ENCODE measurements at regions not wholly inside any gene's neighbourhood (a gene's known extent, or its start where the extent isn't known, plus 50 kb on each side); places are given as distances from the start of the nearest gene placed in this dataset.
"Not testable (repeated sequence)": the region's sequence is repeated elsewhere in the genome, so short reads cannot be mapped to it uniquely, and the experiment has no call there.

DNA sequence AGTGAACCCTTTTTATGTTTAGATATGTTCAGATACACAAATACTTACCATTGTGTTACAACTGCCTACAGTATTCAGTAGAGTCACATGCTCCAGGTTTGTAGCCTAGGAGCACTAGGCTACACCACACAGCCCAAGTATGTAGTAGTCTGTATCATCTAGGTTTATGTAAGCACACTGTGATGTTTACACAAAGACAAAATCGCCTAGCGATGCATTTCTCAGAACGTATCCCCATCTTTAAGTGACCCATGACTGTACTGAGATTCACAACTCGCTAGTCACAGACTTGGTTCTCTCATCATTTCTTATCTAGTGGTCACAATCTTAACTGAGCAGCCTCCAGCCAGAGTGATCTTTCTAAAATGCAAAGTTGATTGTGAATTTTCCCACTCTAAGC lies 119.2 kb downstream of the RASSF10 start:
- TF ChIP-seq CTCF (IDR thresholded peaks at IDR 0.05; ENCODE audit: insufficient read depth, low read depth, low read length, missing control alignments), result no peak
- no peak overlapping the region for H3K4me3 ChIP-seq (ENCODE audit: low read depth, low read length)
- DNase-seq (ENCODE audit: low read depth), result no peak

DNA sequence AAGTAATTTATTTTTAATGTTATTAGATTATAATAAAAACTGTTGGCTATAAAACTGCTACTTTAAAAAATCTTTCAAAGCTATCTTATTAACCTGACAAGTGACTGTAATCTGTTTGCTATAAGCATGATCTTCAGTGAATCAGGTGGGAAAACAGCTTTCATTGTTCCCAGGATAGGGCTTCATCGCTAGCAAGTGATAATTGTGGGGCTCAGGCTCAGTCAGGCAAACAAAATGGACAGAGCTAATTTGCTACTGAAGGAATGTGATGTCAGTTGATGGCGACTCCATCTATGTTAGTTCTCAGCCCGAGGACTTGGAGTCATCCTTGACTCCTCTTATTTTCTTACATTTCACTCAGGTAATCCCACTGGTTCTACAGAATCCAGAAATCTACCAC lies 125.0 kb downstream of the RASSF10 start:
- DNase-seq (ENCODE audit: low read depth), result no peak
- TF ChIP-seq CTCF (IDR thresholded peaks at IDR 0.05; ENCODE audit: insufficient read depth, low read depth, low read length, missing control alignments), result no peak
- no peak overlapping the region for H3K4me3 ChIP-seq (ENCODE audit: low read depth, low read length)

DNA sequence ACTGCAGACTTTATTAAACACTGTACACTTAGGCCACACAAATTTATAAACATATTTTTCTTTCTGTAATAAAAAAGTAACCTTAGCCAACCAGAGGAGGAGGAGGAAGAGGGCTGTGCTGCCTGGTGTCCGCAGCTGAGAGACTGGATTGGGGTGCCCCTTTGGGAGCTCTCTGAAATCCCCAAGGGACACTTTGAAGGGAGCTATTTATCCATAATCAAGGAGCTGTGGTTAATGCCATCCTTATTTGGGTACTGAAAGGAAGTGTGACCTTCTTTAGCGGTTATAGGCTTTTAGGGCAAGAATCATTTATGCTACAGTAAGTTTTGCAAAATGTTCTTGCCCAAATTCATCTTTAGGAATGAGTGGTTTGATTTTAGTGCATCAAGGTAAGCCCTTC lies 125.8 kb downstream of the RASSF10 start:
- no peak for DNase-seq (ENCODE audit: low read depth)
- no peak overlapping the region for H3K4me3 ChIP-seq (ENCODE audit: low read depth, low read length)
- no peak for TF ChIP-seq CTCF (IDR thresholded peaks at IDR 0.05; ENCODE audit: insufficient read depth, low read depth, low read length, missing control alignments)

- no peak for TF ChIP-seq CTCF (IDR thresholded peaks at IDR 0.05; ENCODE audit: insufficient read depth, low read depth, low read length, missing control alignments)
- H3K4me3 ChIP-seq (ENCODE audit: low read depth, low read length), result no peak overlapping the region
- DNase-seq (ENCODE audit: low read depth), result no peak
Observed at GRCh38 chr11:13135385-13136271, 126.5 kb downstream of the RASSF10 start.

DNA sequence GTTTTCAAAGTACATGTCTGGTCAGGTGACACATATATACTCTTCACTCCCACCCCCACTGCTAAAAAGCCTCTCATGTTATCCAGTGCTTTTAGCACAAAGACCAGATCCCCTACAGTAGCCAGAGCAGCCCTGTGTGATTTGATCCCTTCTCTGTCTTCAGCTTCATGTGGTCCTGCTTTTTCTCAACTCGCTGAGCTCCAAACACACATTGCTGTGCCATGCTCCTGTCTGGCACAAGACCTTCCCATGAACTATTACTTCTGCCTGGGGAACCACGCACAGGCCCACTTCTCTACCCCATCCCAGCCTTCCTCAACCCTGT lies 127.1 kb downstream of the RASSF10 start:
- H3K4me3 ChIP-seq (ENCODE audit: low read depth, low read length), result no peak overlapping the region
- TF ChIP-seq CTCF (IDR thresholded peaks at IDR 0.05; ENCODE audit: insufficient read depth, low read depth, low read length, missing control alignments), result no peak
- no peak for DNase-seq (ENCODE audit: low read depth)

DNA sequence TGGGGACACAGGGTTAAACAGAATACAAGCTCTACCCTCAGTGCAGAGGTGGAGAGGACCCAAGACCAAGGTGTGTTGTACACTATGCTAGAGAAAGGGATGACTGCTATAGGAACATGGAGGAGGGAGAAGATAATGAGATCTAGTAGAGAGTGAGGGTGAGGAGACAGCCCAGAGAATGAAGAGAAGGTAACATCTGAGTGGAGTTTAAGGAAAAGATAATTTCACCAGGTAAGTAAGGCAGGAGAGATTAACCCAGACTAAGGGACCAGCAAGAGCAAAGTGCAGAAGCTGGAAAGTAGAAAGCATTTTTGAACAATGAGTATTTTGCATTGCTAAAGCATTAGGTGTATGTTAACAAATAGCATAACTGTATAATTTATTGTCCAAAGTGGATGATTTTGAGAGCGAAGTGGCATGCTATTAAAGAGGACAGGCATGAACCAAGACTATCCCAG lies 128.8 kb downstream of the RASSF10 start:
- DNase-seq (ENCODE audit: low read depth), result no peak
- H3K4me3 ChIP-seq (ENCODE audit: low read depth, low read length), result no peak overlapping the region
- TF ChIP-seq CTCF (IDR thresholded peaks at IDR 0.05; ENCODE audit: insufficient read depth, low read depth, low read length, missing control alignments), result no peak

- H3K4me3 ChIP-seq (ENCODE audit: low read depth, low read length); DNase-seq (ENCODE audit: low read depth): not testable (repeated sequence)
Observed at GRCh38 chr11:13139085-13139484, 130.0 kb downstream of the RASSF10 start.
